ENCODE measurements at regions not wholly inside any gene's neighbourhood (a gene's known extent, or its start where the extent isn't known, plus 50 kb on each side); places are given as distances from the start of the nearest gene placed in this dataset.

DNA sequence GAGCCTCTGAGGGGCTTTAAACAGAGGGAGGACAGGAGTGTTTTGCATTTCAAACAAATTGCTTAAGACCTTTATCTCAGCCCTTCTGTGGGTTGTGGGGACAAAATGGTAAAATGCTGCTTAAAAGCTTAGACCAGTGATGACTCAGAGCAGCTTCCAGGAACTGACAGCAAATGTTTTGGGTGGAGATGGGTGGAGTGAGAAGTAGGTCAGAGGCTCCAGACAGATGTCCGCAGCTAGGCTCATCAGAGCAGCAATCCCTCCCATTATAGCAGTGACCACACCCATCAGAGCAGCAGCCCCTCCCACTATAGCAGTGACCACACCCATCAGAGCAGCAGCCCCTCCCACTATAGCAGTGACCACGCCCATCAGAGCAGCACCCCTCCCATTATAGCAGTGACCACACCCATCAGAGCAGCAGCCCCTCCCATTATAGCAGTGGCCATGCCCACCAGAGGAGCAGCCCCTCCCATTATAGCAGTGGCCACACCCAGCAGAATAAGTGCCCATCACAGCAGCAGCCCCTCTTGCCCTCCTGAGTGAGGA, 532.2 kb downstream of the MATN1 start:
- no peak for DNase-seq

- no peak for DNase-seq
These were observed 532.8 kb downstream of the MATN1 start for GRCh38 chr1:30190511-30191153.

DNA sequence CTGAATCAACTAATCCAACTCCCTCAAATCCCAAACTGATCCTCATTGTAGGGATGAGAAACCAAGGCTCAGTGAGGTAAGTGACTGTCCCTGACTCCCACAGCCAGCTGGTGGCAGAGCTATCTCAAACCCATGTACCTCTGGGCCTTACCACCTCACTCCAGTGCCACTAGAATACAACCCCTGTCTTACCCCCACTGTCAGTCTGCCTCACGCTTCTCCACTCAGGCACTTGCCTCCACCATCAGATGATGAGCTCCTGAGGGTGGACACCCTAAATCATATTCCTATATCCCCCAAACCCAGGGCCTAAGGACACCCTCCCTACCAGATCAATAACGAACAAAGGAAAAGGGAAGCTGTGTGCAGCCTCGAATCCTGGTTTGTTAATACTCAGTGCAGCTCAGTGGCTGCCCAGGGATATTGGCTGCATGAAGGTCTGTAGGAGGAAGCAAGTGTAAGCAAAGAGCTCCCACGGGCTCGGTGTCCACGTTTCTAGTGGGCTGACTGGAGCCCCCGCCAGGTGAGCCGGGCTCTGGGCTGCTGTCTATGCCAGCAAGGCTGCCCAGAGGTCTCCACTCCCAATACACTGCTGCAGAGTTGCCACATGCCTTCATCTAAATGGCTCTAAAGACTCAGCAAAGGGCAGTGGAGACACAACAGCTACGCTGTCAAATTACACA, 533.4 kb downstream of the MATN1 start:
- DNase-seq, result no peak

DNA sequence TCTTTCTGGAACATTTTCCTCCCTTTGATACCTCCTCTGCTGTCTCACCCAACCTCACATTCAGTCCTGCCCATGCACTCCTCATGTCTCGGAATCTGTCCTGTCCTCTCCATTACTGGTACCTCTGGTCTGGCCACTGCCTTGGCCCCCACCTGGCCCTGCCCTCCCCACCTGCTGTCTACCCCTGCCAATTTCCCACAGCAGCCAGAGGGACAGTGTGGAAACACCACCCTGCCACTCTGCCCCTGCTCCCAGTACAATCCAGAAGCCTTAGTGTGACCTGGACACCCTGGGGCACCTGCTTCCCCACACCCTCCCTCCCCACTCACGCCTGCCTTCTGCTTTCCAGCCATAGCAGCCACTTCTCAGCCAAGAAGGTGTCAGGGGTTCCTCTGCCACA, 534.4 kb downstream of the MATN1 start:
- no peak for DNase-seq

DNA sequence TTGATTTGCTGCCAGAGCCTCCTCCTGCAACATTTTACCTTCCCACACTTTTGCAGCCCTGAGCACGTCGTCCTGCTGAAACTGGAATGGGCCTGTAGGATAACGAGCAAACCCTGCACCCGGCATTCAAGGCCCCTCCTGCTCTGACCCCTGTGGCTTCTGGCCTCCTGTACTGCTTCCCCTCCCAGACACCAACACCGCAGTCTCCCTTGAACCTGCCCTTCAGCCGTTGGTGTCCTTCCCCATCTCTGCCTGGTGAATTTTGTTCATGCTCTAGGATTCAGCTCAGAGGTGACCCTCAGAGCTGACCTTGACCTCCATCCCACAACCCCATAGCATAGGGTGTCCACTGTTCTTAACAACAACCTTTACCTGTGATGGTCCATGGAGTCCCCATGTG, 535.1 kb downstream of the MATN1 start:
- DNase-seq, result no peak

DNA sequence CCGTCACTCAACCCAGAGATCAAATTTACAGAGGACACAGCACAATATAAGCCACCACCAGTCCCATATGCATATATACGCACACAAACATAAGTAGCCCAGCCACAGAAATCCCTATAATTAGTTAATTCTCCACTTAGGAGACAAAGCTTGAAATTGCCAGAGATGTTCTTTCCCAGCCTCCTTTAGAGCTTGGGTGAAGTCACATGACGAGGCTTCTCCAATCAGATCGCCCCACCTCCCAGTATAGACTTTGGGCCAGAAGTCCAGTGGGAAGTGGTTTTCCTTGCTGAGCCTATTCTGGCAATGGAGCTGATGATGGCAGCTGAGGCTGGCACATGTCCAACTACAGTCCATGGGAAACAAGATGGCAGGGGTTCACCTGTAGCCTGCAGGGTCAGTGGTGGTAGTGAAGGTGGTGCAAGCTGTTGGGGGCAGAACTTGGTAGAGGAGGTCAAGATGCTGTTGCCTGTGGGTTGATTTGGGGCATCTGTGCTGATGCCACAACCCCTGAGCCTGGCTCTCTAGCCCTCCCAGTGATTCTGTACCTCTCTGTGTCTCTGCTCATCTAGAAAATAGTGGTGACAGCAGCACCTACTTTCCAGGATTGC, 535.9 kb downstream of the MATN1 start:
- no peak for DNase-seq

DNA sequence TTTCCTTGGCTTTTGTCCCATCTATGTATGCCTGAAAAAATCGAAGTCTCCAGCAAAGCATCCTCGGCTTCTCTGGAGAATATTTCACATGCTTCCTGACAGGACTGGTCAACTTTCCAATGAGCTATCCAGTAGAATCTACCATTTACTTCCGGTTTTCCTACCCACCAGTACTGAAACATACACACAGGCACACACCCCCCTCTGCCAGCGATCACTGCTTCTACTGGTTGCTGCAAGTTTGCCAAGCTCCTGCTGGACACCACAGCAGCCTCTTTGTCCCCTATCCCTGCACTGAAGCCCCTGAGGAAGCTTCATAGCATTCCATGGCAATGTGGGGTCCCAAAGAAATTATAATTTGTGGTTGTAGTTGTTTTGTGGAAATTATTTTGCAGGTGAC, 536.8 kb downstream of the MATN1 start:
- DNase-seq, result no peak

- DNase-seq, result no peak
These were observed 537.6 kb downstream of the MATN1 start for GRCh38 chr1:30185809-30186208.

GRCh38 chr1:30185313-30185712, 538.1 kb downstream of the MATN1 start:
- DNase-seq, result no peak

- no peak for DNase-seq
These were observed 538.8 kb downstream of the MATN1 start for GRCh38 chr1:30184393-30185141.

- DNase-seq, result no peak
These were observed 539.5 kb downstream of the MATN1 start for GRCh38 chr1:30183895-30184294.

GRCh38 chr1:30183006-30183405, 540.4 kb downstream of the MATN1 start:
- DNase-seq, result no peak

GRCh38 chr1:30179942-30180543, 543.3 kb downstream of the MATN1 start:
- DNase-seq, result no peak

GRCh38 chr1:30176477-30176876, 546.9 kb downstream of the MATN1 start:
- DNase-seq, result no peak

GRCh38 chr1:30174499-30174898, 548.9 kb downstream of the MATN1 start:
- DNase-seq, result no peak

GRCh38 chr1:30173560-30173959, 549.8 kb downstream of the MATN1 start:
- no peak for DNase-seq

DNA sequence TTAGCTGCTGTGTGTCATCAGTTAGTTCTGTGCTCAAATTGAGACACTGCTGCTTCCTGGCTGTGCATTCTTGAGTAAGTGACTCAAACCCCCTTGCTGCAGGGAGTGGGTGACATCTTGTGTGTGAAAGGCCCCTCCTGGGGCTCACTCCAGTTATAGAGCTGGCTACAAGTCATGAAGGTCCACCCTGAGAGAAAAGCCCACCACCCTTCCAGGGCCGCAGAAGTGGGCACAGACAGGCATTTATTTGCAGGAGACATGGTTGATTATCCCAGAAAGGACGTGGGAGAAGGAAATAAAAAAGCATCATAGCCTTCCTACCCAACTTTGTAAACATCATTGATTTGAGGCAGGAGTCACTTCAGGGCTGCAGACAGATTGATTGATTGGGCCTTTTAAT, 550.6 kb downstream of the MATN1 start:
- DNase-seq, result no peak

GRCh38 chr1:30172299-30172694, 551.1 kb downstream of the MATN1 start:
- DNase-seq, result no peak

DNA sequence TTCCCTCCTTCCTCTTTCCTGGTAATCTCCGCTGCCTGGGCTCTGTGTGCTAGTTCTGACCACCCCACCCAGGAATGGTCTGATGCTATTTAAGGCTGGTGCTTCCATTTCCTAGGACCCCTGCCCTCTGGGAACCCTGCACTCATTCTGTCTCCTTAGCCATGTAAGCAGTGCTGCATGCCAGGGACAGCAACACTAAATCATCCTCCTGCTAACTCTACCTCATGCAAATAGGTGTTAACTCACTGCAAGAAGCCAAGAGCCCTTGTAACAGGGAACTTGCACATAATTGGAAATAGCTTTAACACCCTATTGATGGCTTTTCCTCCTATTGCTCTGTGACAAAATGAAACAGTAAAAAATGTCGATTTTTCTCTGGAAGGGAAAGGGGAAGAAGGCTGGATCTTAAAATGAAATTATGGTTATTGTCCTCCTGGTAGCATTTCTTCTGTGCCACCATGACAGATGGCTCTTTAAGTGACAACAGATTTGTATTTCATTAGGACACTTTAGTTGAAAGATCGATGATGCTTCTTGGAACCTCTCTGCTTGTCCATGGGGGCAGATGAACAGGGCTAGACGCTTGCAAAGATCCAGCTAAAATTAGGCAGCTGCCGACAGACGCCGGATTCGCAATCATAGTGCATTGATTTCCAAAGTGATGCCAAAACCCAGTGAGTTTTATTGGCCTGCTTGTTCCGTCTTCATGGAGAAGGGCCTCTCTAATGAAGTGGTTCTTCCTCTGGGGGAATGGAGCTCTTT, 551.7 kb downstream of the MATN1 start:
- DNase-seq, result no peak

GRCh38 chr1:30169269-30169668, 554.1 kb downstream of the MATN1 start:
- DNase-seq, result no peak

DNA sequence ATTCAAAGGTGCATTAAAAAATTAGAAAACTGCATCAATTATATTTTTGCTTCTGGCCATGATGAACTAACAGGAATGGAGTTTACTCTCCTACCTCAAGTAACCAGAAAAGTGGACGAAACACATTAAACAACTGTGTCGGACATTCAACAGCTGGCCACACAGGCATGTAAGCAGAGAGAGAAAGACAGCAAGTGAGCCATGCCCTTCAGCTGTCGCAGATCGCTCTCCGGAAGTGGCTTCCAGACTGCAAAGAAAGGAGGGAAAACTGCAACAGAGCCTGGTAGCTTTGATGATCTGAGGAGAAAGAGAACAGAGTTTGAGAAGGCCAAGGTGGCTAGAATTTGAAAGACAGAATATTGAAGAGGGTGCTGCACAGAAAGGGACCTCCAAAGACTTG, 557.2 kb downstream of the MATN1 start:
- no peak for DNase-seq

GRCh38 chr1:30165116-30165515, 558.3 kb downstream of the MATN1 start:
- no peak for DNase-seq
